HG03575 (cell line): ENCODE measurements at regions not wholly inside any gene's neighbourhood (a gene's known extent, or its start where the extent isn't known, plus 50 kb on each side); places are given as distances from the start of the nearest gene placed in this dataset.
"Not testable (repeated sequence)": the region's sequence is repeated elsewhere in the genome, so short reads cannot be mapped to it uniquely, and the experiment has no call there.

Experiments
- ATAC-seq: cut with Tn5 transposase; IDR thresholded peaks from one replicate; pipeline ENCODE4 v1.9.1; 2021; ENCODE audit not compliant: unreplicated experiment, insufficient number of reproducible peaks, low FRiP score; ENCODE audit errors: extremely low read depth

DNA sequence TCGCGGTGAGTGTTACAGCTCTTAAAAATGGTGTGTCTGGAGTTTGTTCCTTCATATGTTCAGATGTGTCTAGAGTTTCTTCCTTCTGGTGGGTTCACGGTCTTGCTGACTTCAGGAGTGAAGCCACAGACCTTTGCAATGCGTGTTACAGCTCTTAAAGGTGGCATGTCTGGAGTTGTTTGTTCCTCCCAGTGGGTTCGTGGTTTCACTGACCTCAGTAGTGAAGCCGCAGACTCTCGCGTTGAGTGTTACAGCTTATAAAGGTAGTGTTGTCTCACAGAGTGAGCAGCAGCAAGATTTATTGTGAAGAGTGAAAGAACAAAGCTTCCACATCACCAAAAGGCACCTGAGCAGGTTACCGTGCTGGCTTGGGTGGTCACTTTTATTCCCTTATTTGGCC is 135.9 kb upstream of the INTU start:
- ATAC-seq, result not testable (repeated sequence)

DNA sequence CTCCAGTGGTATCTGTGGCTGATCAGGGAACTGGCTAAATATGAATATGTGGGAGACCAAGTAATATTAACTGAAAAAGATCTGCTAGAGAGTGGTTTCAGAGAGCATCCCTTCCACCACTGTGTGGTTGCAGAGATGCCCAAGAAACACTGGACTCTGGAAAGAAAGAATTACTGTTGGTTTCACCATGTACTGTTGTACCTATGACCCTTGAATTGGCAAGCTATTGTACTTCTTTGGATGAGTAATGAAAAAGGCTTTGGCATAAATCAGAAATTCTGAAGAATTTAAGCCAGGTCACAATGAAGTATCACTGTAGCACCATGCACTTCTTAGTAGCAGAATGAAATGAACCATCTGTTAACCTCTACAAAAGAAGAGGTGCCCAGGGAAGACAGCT is 134.4 kb upstream of the INTU start:
- ATAC-seq, result no peak

DNA sequence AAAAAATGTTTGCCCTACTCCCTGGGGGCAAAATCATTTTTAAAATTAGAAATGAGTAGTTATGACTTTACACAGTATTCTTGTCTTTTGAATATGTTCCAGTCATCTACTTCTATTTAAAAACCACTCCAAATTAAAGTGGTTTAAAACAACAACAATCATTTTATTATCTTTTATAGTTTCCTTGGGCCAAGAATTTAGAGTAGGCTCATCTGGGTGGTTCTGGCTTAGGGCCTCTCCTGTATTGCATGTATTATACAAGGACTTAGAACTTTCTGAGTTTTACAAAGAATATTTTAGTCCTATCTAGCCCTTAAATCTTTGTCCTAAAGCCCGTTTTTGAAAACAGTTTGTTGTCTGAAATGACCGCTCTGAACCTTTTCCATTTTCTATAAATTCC is 132.5 kb upstream of the INTU start:
- no peak for ATAC-seq

DNA sequence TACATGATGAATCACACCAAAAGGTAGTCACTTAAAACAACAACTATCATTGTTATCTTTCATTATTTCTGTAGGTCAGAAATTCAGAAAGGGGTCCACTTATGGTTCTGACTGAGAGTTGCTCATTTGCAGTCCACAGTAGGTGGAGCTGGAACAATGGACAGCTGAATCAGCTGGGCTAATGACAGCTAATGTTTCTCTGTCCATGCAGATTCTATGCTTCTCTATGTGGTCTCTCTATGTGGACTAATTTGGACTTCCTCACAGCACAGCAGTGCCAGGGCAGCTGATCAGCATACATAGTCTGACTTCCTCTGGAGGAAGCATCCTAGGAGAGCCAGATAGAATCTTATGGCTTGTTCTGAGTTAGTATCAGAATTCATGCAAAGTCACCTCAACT is 131.7 kb upstream of the INTU start:
- ATAC-seq, result no peak

DNA sequence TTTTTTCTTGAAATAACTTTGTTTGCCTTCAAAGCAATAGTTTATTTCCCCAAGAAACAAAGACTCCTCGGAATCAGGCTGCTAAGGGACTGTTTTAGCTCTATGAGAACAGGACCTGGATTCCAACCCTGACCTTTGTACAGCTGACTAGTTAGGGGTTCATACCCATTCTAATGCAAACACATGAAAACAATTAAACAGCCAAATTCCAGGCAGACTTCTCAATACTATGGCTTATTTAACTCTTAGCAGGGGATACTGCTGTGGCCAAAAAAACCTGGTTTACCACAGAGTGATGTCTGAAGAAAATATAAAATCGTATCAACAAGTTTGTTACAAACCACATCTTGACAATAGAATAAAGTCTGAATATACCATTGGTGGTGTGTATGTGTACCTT is 129.6 kb upstream of the INTU start:
- no peak for ATAC-seq

DNA sequence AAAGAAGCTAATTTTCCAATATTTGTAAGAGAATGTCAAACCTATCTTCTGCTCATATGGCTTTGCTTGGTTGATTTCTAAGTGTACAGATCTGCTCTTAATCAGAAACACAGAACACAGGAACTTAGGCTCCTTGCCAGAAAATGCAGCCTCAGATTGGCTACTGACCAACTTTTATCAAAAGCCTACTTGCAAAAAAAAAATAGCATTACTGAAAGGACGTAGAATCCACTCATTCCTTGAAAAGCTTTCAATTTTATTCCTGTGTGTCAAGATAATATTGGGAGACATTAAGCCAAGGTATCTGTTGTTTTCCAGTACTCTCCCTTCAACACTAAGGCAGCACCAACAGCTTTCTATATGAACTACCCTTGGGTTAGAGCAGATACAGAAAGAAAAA is 127.6 kb upstream of the INTU start:
- ATAC-seq, result no peak

DNA sequence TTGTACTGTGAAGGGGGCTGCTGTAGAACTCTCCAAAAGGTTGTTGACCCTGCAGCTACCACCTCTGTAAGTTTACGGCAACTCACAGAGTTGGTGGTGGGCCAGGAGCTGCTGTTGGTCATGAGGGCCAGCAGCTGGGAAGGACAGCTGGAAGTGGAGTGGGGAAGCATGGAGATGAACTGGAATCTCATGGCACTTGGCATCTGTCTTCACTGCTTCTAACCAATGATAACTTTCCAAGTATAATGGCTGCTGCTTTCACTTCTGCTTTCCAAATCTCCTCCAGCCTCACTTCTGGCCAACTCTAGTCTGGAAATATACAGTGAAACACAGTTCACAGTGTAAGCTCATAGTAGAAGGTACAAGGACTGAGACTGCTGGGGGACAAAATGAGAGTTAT is 126.5 kb upstream of the INTU start:
- no peak for ATAC-seq

DNA sequence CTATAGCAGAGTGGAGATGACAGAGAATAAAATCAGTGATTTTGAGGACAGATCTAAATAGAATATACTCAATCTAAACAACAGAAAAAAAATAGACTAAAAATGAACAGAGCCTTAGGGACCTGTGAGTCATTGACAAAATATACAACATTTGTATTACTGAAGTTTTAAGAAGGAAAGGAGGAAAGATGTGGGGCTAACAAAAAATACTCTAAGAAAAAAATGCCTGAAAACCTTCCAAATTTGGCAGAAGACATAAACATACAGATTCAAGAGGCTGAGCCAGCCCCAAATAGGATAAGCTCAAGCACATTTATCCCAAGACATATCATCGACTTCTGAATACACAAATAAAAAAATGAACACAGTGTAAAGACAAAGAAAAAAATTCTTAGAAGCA is 123.6 kb upstream of the INTU start:
- ATAC-seq, result no peak

DNA sequence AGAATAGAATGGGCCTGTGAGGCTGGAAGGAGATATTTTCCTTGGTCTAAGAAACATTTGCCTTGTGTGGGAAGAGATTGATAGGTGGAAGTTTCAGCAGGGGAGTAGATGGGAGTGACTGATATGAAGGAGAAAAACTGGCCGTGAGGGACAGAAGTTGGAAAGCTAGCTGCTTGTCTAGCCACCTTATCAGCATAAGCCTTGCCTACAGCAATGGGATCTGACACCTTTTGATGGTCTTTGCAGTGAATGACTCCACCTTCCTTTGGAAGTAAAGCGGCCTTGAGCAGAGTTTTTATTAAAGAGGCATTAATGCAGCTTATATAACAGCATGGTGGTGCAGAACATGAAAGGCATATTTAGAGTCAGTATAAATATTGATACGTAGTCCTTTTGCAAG is 120.1 kb upstream of the INTU start:
- not testable (repeated sequence) for ATAC-seq

DNA sequence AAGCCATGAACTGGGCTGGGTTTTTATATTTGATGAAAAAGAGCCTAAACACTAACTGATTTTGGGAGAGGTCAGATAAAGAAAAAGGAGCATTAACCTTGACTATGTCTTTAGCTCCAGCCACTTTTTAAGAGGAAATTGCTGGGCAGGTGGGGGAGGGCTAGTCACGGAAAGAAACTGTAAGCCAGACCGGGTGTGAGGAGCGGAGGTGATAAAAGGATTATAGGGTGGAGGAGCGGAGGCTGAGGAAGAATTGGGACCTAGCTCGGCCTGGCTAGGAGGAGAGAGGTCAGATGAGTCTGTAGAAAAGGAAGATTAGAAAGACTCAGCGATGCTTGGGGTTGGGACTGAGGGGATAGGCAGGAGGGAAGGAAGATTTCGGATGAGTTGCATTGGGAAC is 117.5 kb upstream of the INTU start:
- ATAC-seq, result not testable (repeated sequence)

DNA sequence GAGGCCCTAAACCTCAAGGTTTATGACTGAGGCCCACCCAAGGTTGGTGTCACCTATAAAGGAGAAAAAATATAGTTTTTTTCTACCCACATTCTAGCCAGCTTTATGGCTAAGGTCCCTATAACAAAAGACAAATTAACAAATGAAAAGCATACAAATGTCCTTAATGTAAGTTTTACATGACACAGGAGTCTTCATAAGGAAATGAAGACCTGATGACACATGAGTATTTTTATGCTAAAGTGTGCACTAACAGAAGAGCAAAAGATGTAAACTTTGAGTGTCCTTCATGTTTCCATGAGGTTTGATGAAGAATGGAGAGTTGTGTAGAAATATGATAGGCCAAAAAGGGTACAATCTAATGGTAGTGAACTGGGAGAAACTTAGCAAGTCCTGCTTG is 114.7 kb upstream of the INTU start:
- ATAC-seq, result no peak

DNA sequence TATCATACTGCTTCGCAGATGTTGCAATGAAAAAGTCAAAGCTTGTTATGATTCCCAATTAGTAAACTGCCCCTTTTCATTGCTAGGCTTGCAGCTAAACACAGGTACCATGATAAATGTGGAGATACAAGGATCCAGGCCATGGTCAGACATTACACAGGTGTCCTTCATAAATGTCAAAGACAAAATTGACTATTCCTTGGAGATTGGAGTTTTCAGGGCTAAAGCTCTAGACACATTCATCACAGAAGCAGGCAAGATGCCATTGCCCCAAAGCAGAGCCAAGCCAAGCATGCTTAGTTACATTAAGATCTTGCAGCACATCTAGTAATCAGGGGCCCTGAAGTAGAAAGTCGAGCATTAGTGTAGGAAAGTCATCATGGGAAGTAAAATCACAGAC is 111.3 kb upstream of the INTU start:
- ATAC-seq, result no peak

DNA sequence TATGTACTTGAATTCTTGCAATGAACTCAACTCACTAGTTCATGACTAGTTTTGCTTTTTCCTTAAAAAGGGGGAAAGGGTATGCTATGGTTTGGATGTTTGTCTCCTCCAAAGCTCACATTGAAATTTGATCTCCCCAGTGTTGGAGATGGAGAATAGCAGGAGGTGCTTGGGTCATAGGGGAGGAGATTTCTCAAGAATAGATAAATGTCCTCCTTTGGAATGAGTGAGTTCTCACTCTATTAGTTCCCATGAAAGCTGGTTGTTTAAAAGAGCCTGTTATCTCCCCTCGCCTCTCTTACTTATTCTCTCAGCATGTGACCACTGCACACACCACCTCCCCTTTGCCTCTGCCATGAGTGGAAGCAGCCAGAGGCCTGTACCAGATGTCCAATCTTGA is 109.4 kb upstream of the INTU start:
- ATAC-seq, result no peak

DNA sequence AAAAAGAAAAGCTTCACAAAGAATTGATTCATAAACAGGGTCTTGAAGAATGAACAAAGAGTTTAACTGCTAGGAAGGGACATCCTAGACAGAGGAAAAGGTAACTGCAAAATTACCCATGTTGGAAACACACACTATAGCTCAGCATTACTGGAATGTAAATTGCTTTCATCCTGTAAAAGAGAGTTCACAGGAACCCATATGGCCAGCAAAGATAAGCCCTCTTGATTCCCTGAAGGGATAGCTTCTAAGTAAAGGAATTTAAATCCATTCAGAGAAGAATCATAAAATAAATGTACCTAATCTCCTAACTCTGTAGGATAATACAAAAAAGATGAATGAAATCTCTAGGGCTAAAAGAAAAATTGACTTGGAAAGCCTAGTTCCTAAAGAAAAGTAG is 107.1 kb upstream of the INTU start:
- ATAC-seq, result no peak

DNA sequence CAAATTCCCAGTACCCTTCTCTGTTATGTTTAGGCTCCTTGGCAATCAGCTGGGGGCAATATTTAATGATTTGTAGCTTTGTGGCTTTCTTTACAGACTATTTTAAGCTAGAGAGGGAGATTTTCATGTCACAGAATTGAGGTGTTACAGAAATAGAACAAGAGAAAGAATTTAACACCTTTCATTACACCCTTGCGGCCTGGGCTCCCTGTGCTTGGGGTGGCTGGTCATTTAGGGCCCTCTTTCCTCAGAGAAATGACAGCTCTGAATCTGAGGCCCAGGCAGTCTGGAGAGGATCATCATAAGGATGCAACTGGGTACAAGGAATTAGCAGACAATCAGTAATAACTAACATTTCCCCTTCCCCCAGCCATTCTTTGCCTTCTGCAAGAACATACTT is 104.5 kb upstream of the INTU start:
- no peak for ATAC-seq

DNA sequence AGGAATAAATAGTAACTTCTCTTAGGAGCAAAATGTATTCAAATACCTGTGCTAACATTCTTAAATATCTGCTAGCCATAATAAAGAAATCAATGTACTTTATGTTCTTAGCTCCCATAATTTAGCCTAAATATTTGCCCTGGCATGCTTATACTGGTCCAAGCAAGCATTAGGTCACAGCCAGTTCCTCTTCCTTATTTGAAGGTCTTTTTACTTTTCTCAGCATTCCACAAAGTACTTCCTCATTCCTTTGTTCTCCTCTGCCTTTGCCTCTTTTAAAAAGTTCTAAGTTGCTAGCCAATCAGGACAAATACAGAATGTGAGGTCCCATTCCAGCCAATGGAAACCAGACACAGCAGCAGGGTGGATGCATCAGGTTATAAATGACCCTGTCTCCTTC is 102.9 kb upstream of the INTU start:
- ATAC-seq, result not testable (repeated sequence)

DNA sequence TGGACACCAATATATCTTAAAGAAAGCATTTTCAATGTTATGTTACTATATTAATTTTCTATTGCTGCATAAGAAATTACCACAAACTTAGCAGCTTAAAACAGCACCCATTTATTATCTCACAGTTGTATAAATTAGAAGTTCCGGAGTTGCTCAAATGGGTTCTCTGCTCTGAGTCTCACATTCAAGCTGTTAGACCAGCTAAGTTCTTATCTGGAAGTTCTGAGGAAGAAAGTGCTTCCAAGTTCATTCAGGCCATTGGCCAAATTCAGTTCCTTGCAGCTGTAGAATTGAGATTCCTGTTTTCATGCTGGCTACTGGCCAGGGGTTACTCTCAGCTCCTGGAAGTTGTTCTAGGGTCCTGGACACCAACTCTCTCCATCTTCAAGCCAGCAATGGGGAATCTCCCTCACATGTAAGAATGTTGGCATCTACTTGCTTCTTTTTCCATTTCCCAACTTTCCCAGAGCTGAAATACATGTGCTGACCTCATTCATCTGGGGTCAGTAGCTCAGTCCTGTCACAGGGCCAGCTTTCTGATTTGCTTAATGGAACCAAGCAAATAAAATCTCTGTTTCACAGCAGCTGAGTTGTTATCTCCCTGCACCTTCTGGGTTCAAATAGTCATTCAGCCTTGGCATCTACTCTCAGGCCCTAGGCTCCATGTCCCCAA is 99.6 kb upstream of the INTU start:
- ATAC-seq, result no peak

DNA sequence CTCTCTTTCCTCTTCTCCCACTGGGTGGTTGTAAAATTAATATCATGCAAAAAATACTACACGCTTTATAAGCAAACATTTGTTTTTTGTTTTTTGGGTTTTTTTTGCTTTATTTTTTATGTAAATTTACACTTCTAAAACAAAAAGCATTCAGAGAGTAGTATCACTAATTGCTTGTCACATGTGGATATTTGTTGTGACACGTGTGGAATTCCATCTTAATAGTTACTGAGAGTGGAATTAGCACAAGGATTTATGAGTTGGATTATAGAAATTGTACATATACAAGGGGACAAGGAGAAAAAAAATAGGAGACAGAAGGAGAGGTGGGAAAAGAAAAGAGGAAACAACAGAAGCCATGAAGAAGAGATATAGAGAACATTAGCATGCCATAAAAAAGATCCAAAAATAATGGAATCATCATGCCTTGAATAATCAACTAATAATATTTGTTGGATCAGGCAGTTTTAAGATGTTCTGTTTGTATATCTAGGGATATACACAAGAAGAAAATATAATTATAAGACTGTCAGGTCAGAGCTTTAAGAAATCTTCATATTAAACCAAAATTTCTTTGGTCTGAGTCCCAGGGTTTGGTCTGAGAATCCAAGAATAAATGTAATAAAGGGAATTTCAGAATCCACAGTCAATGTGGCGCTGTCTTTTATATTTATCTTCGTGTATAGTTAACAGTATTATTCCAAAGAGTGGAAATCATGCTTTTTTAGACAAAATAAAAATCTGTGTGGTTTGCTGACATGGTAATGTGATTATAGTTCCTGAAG is 98.5 kb upstream of the INTU start:
- no peak for ATAC-seq

DNA sequence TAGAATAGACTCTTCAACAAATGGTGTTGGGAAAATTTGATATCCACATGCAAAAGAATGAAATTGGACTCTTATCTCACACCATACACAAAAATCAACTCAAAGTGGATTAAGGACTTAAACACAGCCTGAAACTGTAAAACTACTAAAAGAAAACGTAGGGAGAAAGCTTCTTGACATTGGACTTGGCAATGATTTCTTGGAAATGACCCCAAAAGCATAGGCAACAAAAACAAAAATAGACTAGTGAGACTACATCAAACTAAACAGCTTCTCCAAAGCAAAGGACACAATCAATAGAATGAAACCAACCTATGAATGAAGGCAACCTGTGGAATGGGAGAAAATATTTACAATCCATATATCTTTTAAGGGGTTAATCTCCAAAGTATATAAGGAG is 94.7 kb upstream of the INTU start:
- ATAC-seq, result no peak

DNA sequence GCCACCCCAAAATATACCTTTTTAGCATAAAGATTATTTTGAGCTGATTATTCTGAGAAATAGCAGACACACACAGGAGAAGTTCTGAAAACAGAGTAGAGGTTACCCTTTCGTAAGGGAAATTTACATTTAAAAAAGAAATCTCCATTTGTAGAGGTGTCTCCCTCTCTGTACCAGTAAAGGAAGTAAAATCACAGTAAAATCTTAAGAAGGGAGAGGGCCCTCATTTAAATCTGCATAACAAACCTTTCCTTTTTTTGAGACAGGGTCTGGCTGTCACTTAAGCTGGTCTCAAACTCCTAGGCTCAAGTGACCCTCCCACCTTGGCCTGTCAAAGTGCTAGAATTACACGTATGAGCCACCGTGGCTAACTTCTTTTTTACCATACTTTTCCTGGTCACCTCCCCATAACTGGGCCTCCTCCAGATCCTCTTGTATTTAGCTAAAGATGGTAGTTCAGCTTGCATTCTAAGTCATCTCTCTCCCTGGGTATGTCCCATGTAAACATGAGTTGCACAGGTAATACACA is 92.2 kb upstream of the INTU start:
- no peak for ATAC-seq

DNA sequence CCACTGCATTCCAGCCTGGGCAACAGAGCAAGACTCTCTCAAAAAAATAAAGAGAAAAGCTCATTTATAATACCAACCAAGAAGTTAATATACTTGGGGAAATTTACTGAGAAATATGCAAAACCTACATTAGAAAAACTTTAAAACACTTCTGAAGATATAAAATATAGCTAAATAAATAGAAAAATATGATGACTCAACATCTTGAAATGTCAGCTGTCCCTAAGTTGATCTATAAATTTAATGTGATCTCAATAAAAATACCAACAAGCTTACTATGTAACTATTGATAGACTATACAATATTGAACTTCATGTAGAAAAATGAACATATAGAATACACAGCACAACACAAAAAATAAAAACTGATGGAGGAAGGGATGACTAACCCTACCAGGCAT is 87.5 kb upstream of the INTU start:
- no peak for ATAC-seq
